ENCODE measurements at regions not wholly inside any gene's neighbourhood (a gene's known extent, or its start where the extent isn't known, plus 50 kb on each side); places are given as distances from the start of the nearest gene placed in this dataset.

GRCh38 chr14:58738876-58739275, 101.1 kb downstream of the DACT1 start:
- TF ChIP-seq, protein P1, sequence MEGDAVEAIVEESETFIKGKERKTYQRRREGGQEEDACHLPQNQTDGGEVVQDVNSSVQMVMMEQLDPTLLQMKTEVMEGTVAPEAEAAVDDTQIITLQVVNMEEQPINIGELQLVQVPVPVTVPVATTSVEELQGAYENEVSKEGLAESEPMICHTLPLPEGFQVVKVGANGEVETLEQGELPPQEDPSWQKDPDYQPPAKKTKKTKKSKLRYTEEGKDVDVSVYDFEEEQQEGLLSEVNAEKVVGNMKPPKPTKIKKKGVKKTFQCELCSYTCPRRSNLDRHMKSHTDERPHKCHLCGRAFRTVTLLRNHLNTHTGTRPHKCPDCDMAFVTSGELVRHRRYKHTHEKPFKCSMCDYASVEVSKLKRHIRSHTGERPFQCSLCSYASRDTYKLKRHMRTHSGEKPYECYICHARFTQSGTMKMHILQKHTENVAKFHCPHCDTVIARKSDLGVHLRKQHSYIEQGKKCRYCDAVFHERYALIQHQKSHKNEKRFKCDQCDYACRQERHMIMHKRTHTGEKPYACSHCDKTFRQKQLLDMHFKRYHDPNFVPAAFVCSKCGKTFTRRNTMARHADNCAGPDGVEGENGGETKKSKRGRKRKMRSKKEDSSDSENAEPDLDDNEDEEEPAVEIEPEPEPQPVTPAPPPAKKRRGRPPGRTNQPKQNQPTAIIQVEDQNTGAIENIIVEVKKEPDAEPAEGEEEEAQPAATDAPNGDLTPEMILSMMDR (optimal IDR thresholded peaks at IDR 0.05 in 1 of 3, IDR thresholded peaks at IDR 0.05 in 1 of 3, conservative IDR thresholded peaks at IDR 0.05 in 1 of 3; ENCODE audit: extremely low read depth in 1 of 3, insufficient read depth in 2 of 3, low read length in 3 of 3) = no peak
- TF ChIP-seq EZH2 (IDR thresholded peaks at IDR 0.05; ENCODE audit: low read length) = no peak
- Histone ChIP-seq H2AFZ (ENCODE audit: control insufficient read depth, low read length) (no peak overlapping the region), H3K9me1 (ENCODE audit: control insufficient read depth, extremely low read depth, insufficient read depth, low read length) (no peaks in the 10 kb centered on the region), H3K4me3 (ENCODE audit: control insufficient read depth in 2 of 3, extremely low read depth in 1 of 3, insufficient read depth in 2 of 3, low read depth in 1 of 3, low read length in 3 of 3) (no peak overlapping the region), H3K4me1 (ENCODE audit: control insufficient read depth, extremely low read depth, insufficient read depth, low read length) (peaks cover 12% of the 10 kb centered on the region), H3K36me3 (ENCODE audit: control insufficient read depth in 2 of 2, extremely low read depth in 1 of 2, insufficient read depth in 2 of 2, low read length in 2 of 2) (no peaks in the 10 kb centered on the region), H3K27me3 (ENCODE audit: control insufficient read depth, extremely low read depth, insufficient read depth, low read length) (peaks cover 3% of the 10 kb centered on the region), H4K20me1 (ENCODE audit: control insufficient read depth, extremely low read depth, insufficient read depth, low read length) (no peaks in the 10 kb centered on the region), H3K4me2 (ENCODE audit: control insufficient read depth, extremely low read depth, insufficient read depth, low read depth, low read length) (no peak overlapping the region), H3K9me3 (ENCODE audit: control insufficient read depth, low read depth, low read length) (no peaks in the 10 kb centered on the region), H3K27ac (ENCODE audit: control insufficient read depth, insufficient read depth, low read length) (no peak overlapping the region), H3K9ac (ENCODE audit: control insufficient read depth, extremely low read depth, insufficient read depth, low read length) (no peak overlapping the region), H3K79me2 (ENCODE audit: control insufficient read depth, insufficient read depth, low read length) (no peaks in the 10 kb centered on the region)
- DNase-seq (ENCODE audit: low read depth, low spot score) (no peak), FAIRE-seq (no peak)
- dilution Hi-C loops (cut with MboI; ENCODE audit: extremely low pct_ligation_motif_present, low sequenced_read_pairs) = no loop called here

- Histone ChIP-seq H3K36me3 (ENCODE audit: control insufficient read depth in 2 of 2, extremely low read depth in 1 of 2, insufficient read depth in 2 of 2, low read length in 2 of 2) (no peaks in the 10 kb centered on the region), H3K4me1 (ENCODE audit: control insufficient read depth, extremely low read depth, insufficient read depth, low read length) (peaks cover 12% of the 10 kb centered on the region), H3K9me3 (ENCODE audit: control insufficient read depth, low read depth, low read length) (no peaks in the 10 kb centered on the region), H4K20me1 (ENCODE audit: control insufficient read depth, extremely low read depth, insufficient read depth, low read length) (no peaks in the 10 kb centered on the region), H3K4me3 (ENCODE audit: control insufficient read depth in 2 of 3, extremely low read depth in 1 of 3, insufficient read depth in 2 of 3, low read depth in 1 of 3, low read length in 3 of 3) (no peak overlapping the region), H3K9ac (ENCODE audit: control insufficient read depth, extremely low read depth, insufficient read depth, low read length) (no peak overlapping the region), H3K27me3 (ENCODE audit: control insufficient read depth, extremely low read depth, insufficient read depth, low read length) (no peaks in the 10 kb centered on the region), H3K9me1 (ENCODE audit: control insufficient read depth, extremely low read depth, insufficient read depth, low read length) (no peaks in the 10 kb centered on the region), H2AFZ (ENCODE audit: control insufficient read depth, low read length) (no peak overlapping the region), H3K79me2 (ENCODE audit: control insufficient read depth, insufficient read depth, low read length) (no peaks in the 10 kb centered on the region), H3K4me2 (ENCODE audit: control insufficient read depth, extremely low read depth, insufficient read depth, low read depth, low read length) (no peak overlapping the region), H3K27ac (ENCODE audit: control insufficient read depth, insufficient read depth, low read length) (no peak overlapping the region)
- dilution Hi-C loops (cut with MboI; ENCODE audit: extremely low pct_ligation_motif_present, low sequenced_read_pairs) = no loop called here
- TF ChIP-seq, protein P1 (optimal IDR thresholded peaks at IDR 0.05 in 1 of 3, IDR thresholded peaks at IDR 0.05 in 1 of 3, conservative IDR thresholded peaks at IDR 0.05 in 1 of 3; ENCODE audit: extremely low read depth in 1 of 3, insufficient read depth in 2 of 3, low read length in 3 of 3) = no peak
- no peak for TF ChIP-seq EZH2 (IDR thresholded peaks at IDR 0.05; ENCODE audit: low read length)
- no peak for DNase-seq (ENCODE audit: low read depth, low spot score)
- FAIRE-seq = no peak
Measured at GRCh38 chr14:58739674-58740073, 101.9 kb downstream of the DACT1 start.

Measured in keratinocyte (primary cell).